IMR-90 (cell line): ENCODE measurements at regions not wholly inside any gene's neighbourhood (a gene's known extent, or its start where the extent isn't known, plus 50 kb on each side); places are given as distances from the start of the nearest gene placed in this dataset.

Experiments
- ATAC-seq: fragments of 200-7000 bp; cut with Tn5 transposase; 2 replicates; pipeline ENCODE4 v1.9.1; 2020; ENCODE audit warnings: low read depth, mild to moderate bottlenecking, moderate library complexity
- BruUV-seq: library from RNA; stranded (reverse); fragments of 400-500 nt; replicated peaks from 2 replicates; lab custom pipeline; 2021; lab: Mats Ljungman, UMichigan
- CTCF ChIA-PET: fragments of 300-600 bp; formaldehyde crosslinking; extraction: SDS; loops from one replicate; lab custom pipeline; 2021; ENCODE audit warnings: antibody characterized with exemption; lab: Yijun Ruan, JAX
- POLR2A ChIA-PET: fragments of 300-600 bp; sonication (Branson Sonifier 250); formaldehyde crosslinking; loops from one replicate; lab custom pipeline; 2022; ENCODE audit warnings: antibody characterized with exemption; ENCODE audit not compliant: unreplicated experiment; lab: Charles Lee
- DNase-seq: peaks from one replicate; pipeline ENCODE4 v3.0.0; 2013
- H2AFZ ChIP-seq: replicated peaks from 2 replicates; pipeline ENCODE3; 2013; ENCODE audit warnings: low read length, mild to moderate bottlenecking; ENCODE audit not compliant: poor library complexity
- H2AK5ac ChIP-seq: 2 replicates; pipeline ENCODE4 v1.6.1; 2013; ENCODE audit warnings: low read depth, low read length, inconsistent platforms
- H2AK9ac ChIP-seq: replicated peaks from 2 replicates; pipeline ENCODE3; 2013; ENCODE audit warnings: mild to moderate bottlenecking, low read depth, low read length, moderate library complexity; ENCODE audit not compliant: poor library complexity
- H2BK120ac ChIP-seq: 2 replicates; pipeline ENCODE4 v1.6.1; 2013; ENCODE audit warnings: low read depth, low read length, inconsistent platforms
- H2BK15ac ChIP-seq: 3 replicates; pipeline ENCODE4 v1.6.1; 2013; ENCODE audit warnings: low read depth, low read length, inconsistent platforms
- H2BK20ac ChIP-seq: 2 replicates; pipeline ENCODE4 v1.6.1; 2013; ENCODE audit warnings: low read depth, mild to moderate bottlenecking, inconsistent platforms, low read length, moderate library complexity
- H2BK5ac ChIP-seq: 2 replicates; pipeline ENCODE4 v1.6.1; 2013; ENCODE audit warnings: mild to moderate bottlenecking, low read depth, low read length, inconsistent platforms; ENCODE audit not compliant: poor library complexity, severe bottlenecking
- H3K14ac ChIP-seq: replicated peaks from 2 replicates; pipeline ENCODE4 v1.6.1; 2013; ENCODE audit warnings: low read depth, low read length, inconsistent platforms
- H3K18ac ChIP-seq: 2 replicates; pipeline ENCODE4 v1.6.1; 2013; ENCODE audit warnings: low read depth, low read length, control low read depth
- H3K23ac ChIP-seq: 2 replicates; pipeline ENCODE4 v1.6.1; 2013; ENCODE audit warnings: low read depth, low read length, inconsistent platforms
- H3K27ac ChIP-seq: 2 replicates; pipeline ENCODE4 v1.5.1; 2013; ENCODE audit warnings: mild to moderate bottlenecking, control low read depth, low read length; ENCODE audit not compliant: insufficient read depth
- H3K27me3 ChIP-seq: 2 replicates; pipeline ENCODE4 v1.6.1; 2013; ENCODE audit warnings: low read length; ENCODE audit not compliant: control insufficient read depth, insufficient read depth
- H3K36me3 ChIP-seq: 2 replicates; pipeline ENCODE4 v1.6.1; 2013; ENCODE audit warnings: low read length, mixed read lengths; ENCODE audit not compliant: control insufficient read depth, insufficient read depth
- H3K4ac ChIP-seq: 2 replicates; pipeline ENCODE4 v1.6.1; 2013; ENCODE audit warnings: low read depth, low read length, inconsistent platforms
- H3K4me1 ChIP-seq: 2 replicates; pipeline ENCODE4 v1.6.1; 2013; ENCODE audit warnings: low read length, mixed read lengths; ENCODE audit not compliant: control insufficient read depth, insufficient read depth
- H3K4me2 ChIP-seq: 2 replicates; pipeline ENCODE4 v1.6.1; 2013; ENCODE audit warnings: low read depth, mild to moderate bottlenecking, control low read depth, low read length, moderate library complexity
- H3K4me3 ChIP-seq: 2 replicates; pipeline ENCODE4 v1.5.1; 2013; ENCODE audit warnings: low read depth, mild to moderate bottlenecking, control low read depth, low read length, moderate library complexity; ENCODE audit not compliant: insufficient read depth
- H3K56ac ChIP-seq: 2 replicates; pipeline ENCODE4 v1.6.1; 2013; ENCODE audit warnings: low read length, inconsistent platforms; ENCODE audit not compliant: insufficient read depth; ENCODE audit errors: extremely low read depth
- H3K79me1 ChIP-seq, 2 experiments: 2 replicates each; pipeline ENCODE4 v1.6.1; 2013; ENCODE audit warnings: low read length in 2 of 2, inconsistent platforms in 1 of 2, low read depth in 1 of 2
- H3K9ac ChIP-seq: 2 replicates; pipeline ENCODE4 v1.6.1; 2013; ENCODE audit warnings: low read depth, low read length, control low read depth
- H3K9me1 ChIP-seq: 2 replicates; pipeline ENCODE4 v1.6.1; 2013; ENCODE audit warnings: low read length, inconsistent platforms; ENCODE audit not compliant: insufficient read depth
- H3K9me3 ChIP-seq: 2 replicates; pipeline ENCODE4 v1.6.1; 2013; ENCODE audit warnings: low read length; ENCODE audit not compliant: control insufficient read depth, insufficient read depth
- H4K20me1 ChIP-seq: 2 replicates; pipeline ENCODE4 v1.6.1; 2013; ENCODE audit warnings: low read length, inconsistent platforms; ENCODE audit not compliant: insufficient read depth
- H4K5ac ChIP-seq: 2 replicates; pipeline ENCODE4 v1.6.1; 2013; ENCODE audit warnings: mild to moderate bottlenecking, low read depth, low read length, control low read depth
- H4K8ac ChIP-seq, 2 experiments: 2 replicates each; pipeline ENCODE4 v1.6.1; 2013; ENCODE audit warnings: low read depth in 2 of 2, low read length in 2 of 2, control low read depth in 1 of 2, inconsistent platforms in 1 of 2
- H4K91ac ChIP-seq: 2 replicates; pipeline ENCODE4 v1.6.1; 2013; ENCODE audit warnings: low read depth, low read length, inconsistent platforms; ENCODE audit not compliant: insufficient read depth
- CEBPB ChIP-seq: IDR thresholded peaks from 2 replicates; pipeline ENCODE4 v1.6.1; 2012; ENCODE audit warnings: low read depth, low read length, improper control_type of control experiment
- CHD1 ChIP-seq: IDR thresholded peaks from 2 replicates; pipeline ENCODE4 v1.6.1; 2012; ENCODE audit warnings: low read depth, low read length, improper control_type of control experiment
- CTCF ChIP-seq: conservative IDR thresholded peaks from 2 replicates; pipeline ENCODE4 v1.5.1; 2012; ENCODE audit warnings: mild to moderate bottlenecking, low read depth, low read length, improper control_type of control experiment
- ELK1 ChIP-seq: fragments of 150-350 bp; IDR thresholded peaks from 2 replicates; pipeline ENCODE4 v1.6.1; 2016; ENCODE audit warnings: low read depth, mild to moderate bottlenecking, low read length, moderate library complexity, borderline replicate concordance
- FOS ChIP-seq: fragments of 150-350 bp; IDR thresholded peaks from 2 replicates; pipeline ENCODE4 v1.6.1; 2016; ENCODE audit warnings: low read depth, low read length
- MAFK ChIP-seq: IDR thresholded peaks from 2 replicates; pipeline ENCODE4 v1.6.1; 2012; ENCODE audit warnings: low read depth, low read length, improper control_type of control experiment
- MXI1 ChIP-seq: IDR thresholded peaks from 2 replicates; pipeline ENCODE4 v1.6.1; 2012; ENCODE audit warnings: low read depth, mild to moderate bottlenecking, low read length, moderate library complexity, borderline replicate concordance
- POLR2A ChIP-seq: IDR thresholded peaks from 2 replicates; pipeline ENCODE4 v1.6.1; 2012; ENCODE audit warnings: mild to moderate bottlenecking, low read depth, low read length
- RAD21 ChIP-seq: IDR thresholded peaks from 2 replicates; pipeline ENCODE4 v1.6.1; 2012; ENCODE audit warnings: low read length, improper control_type of control experiment
- RCOR1 ChIP-seq: IDR thresholded peaks from 2 replicates; pipeline ENCODE4 v1.6.1; 2012; ENCODE audit warnings: mild to moderate bottlenecking, low read length, improper control_type of control experiment; ENCODE audit not compliant: insufficient replicate concordance
- RFX5 ChIP-seq: IDR thresholded peaks from 2 replicates; pipeline ENCODE4 v1.8.0; 2012; ENCODE audit warnings: low read depth, mild to moderate bottlenecking, low read length, moderate library complexity
- SMC3 ChIP-seq: fragments of 150-350 bp; IDR thresholded peaks from 2 replicates; pipeline ENCODE4 v1.6.1; 2016; ENCODE audit warnings: low read depth, mild to moderate bottlenecking, antibody characterized with exemption, low read length, moderate library complexity
- WGBS, 2 experiments: methylation state at CpG; one replicate each; pipeline versions ENCODE4 v1.1.5 to v1.1.7; 2013; ENCODE audit warnings: missing lambda C conversion rate in 2 of 2; ENCODE audit not compliant: insufficient read length in 1 of 2; ENCODE audit errors: extremely low coverage in 2 of 2; 5-methylcytosine and 5-hydroxymethylcytosine counted together
- dilution Hi-C: fragments of 300-500 bp; cut with HindIII; formaldehyde crosslinking; loops from one replicate; pipeline ENCODE4 v1.14.3; 2018; ENCODE audit warnings: low sequenced_read_pairs; ENCODE audit not compliant: unreplicated experiment
- in situ Hi-C: fragments of 300-500 bp; cut with MboI; formaldehyde crosslinking; loops from 3 replicates; pipeline ENCODE4 v1.14.3; 2019; ENCODE audit warnings: low sequenced_read_pairs, inconsistent platforms, mixed read lengths
- intact Hi-C: fragments of 100-400 bp; cut with micrococcal nuclease; formaldehyde crosslinking; loops from 2 replicates; pipeline ENCODE4 v1.10.0; 2022

GRCh38 chr4:25540734-25541133, 114.9 kb upstream of the SLC34A2 start:
- Histone ChIP-seq H3K18ac (no peak overlapping the region), H2BK20ac (no peak overlapping the region), H3K27ac (no peak overlapping the region), H2AFZ (no peak overlapping the region), H3K9me3 (no peaks in the 10 kb centered on the region), H3K36me3 (no peaks in the 10 kb centered on the region), H3K9ac (no peak overlapping the region), H2AK9ac (no peak overlapping the region), H3K4me1 (no peaks in the 10 kb centered on the region), H3K14ac (no peak overlapping the region), H3K79me1 (no peaks in the 10 kb centered on the region), H2AK5ac (no peak overlapping the region), H4K8ac (no peak overlapping the region), H3K4me3 (no peak overlapping the region), H3K4me2 (no peak overlapping the region), H4K5ac (no peak overlapping the region), H3K56ac (no peak overlapping the region), H3K23ac (no peak overlapping the region), H4K91ac (no peak overlapping the region), H3K9me1 (no peaks in the 10 kb centered on the region), H4K20me1 (no peaks in the 10 kb centered on the region), H3K4ac (no peak overlapping the region), H2BK5ac (no peak overlapping the region), H3K27me3 (no peaks in the 10 kb centered on the region), H2BK15ac (no peak overlapping the region), H2BK120ac (no peak overlapping the region)
- WGBS, 2 experiments = no CpG with 5 or more reads among the region's 2 CpGs
- dilution Hi-C loops = no loop called here
- DNase-seq (no peak), ATAC-seq (no peak)
- in situ Hi-C loops = no loop called here
- ChIA-PET POLR2A (no interaction called here), CTCF (no interaction called here)
- intact Hi-C loops = no loop called here
- BruUV-seq = no TSS peak
- TF ChIP-seq FOS (no peak), CEBPB (no peak), ELK1 (no peak), MAFK (no peak), MXI1 (no peak), RFX5 (no peak), CHD1 (no peak), SMC3 (no peak), POLR2A (no peak), RAD21 (no peak), RCOR1 (no peak), CTCF (no peak)
